OCI-LY7 (cell line): ENCODE measurements at regions not wholly inside any gene's neighbourhood (a gene's known extent, or its start where the extent isn't known, plus 50 kb on each side); places are given as distances from the start of the nearest gene placed in this dataset.

ENCODE experiments used
- BruUV-seq: library from RNA; stranded (reverse); fragments of 400-500 nt; replicated peaks from 2 replicates; lab custom pipeline; 2021; lab: Mats Ljungman, UMichigan
- CTCF ChIA-PET: fragments of 300-600 bp; sonication (Branson Sonifier 250); formaldehyde crosslinking; loops from one replicate; lab custom pipeline; 2022; ENCODE audit warnings: antibody characterized with exemption; ENCODE audit not compliant: unreplicated experiment; lab: Charles Lee
- POLR2A ChIA-PET: fragments of 300-600 bp; sonication (Branson Sonifier 250); formaldehyde crosslinking; loops from one replicate; lab custom pipeline; 2022; ENCODE audit warnings: antibody characterized with exemption; lab: Charles Lee
- DNase-seq: peaks from one replicate; pipeline ENCODE4 v3.0.0-alpha.2; 2015; ENCODE audit warnings: low spot score
- H2AFZ ChIP-seq: fragments of 200-600 bp; sonication (generic), shearing (Covaris generic); 2 replicates; pipeline ENCODE4 v1.6.1; 2014; ENCODE audit warnings: mild to moderate bottlenecking, antibody characterized with exemption, low read length, moderate library complexity
- H3K27ac ChIP-seq: fragments of 200-600 bp; sonication (generic); 2 replicates; pipeline ENCODE4 v1.5.1; 2014; ENCODE audit warnings: mixed run types, low read depth, mild to moderate bottlenecking, moderate library complexity, low read length, inconsistent platforms; ENCODE audit not compliant: poor library complexity, severe bottlenecking
- H3K36me3 ChIP-seq: fragments of 200-600 bp; sonication (generic); 2 replicates; pipeline ENCODE4 v1.6.1; 2014; ENCODE audit warnings: mild to moderate bottlenecking, antibody characterized with exemption, low read length, moderate library complexity, mixed read lengths; ENCODE audit not compliant: insufficient read depth
- H3K4me1 ChIP-seq: fragments of 200-600 bp; sonication (generic); 2 replicates; pipeline ENCODE4 v1.5.1; 2014; ENCODE audit warnings: mild to moderate bottlenecking, low read length; ENCODE audit not compliant: insufficient read depth, poor library complexity, severe bottlenecking
- H3K4me2 ChIP-seq: fragments of 200-600 bp; sonication (generic); 2 replicates; pipeline ENCODE4 v1.6.1; 2014; ENCODE audit warnings: mild to moderate bottlenecking, low read length
- H3K4me3 ChIP-seq: fragments of 200-600 bp; sonication (generic); 2 replicates; pipeline ENCODE4 v1.5.1; 2014; ENCODE audit warnings: mild to moderate bottlenecking, low read depth, low read length; ENCODE audit not compliant: poor library complexity, severe bottlenecking
- H3K79me2 ChIP-seq: fragments of 200-600 bp; sonication (generic); 2 replicates; pipeline ENCODE4 v1.6.1; 2016; ENCODE audit warnings: low read depth, mild to moderate bottlenecking, low read length, moderate library complexity, mixed read lengths; ENCODE audit not compliant: insufficient read depth
- H3K9me2 ChIP-seq: fragments of 200-600 bp; sonication (generic); 2 replicates; pipeline ENCODE4 v1.6.1; 2016; ENCODE audit warnings: mild to moderate bottlenecking, low read length, mixed read lengths; ENCODE audit not compliant: insufficient read depth
- H3K9me3 ChIP-seq: fragments of 200-600 bp; sonication (generic); 2 replicates; pipeline ENCODE4 v1.6.1; 2014; ENCODE audit warnings: mild to moderate bottlenecking, mixed run types, low read length, mixed read lengths
- H4K20me1 ChIP-seq: fragments of 200-600 bp; sonication (generic); 2 replicates; pipeline ENCODE4 v1.6.1; 2014; ENCODE audit warnings: mild to moderate bottlenecking, antibody characterized with exemption, low read length, moderate library complexity, mixed read lengths; ENCODE audit not compliant: insufficient read depth
- CTCF ChIP-seq: fragments of 200-600 bp; sonication (generic); conservative IDR thresholded peaks from 2 replicates; pipeline ENCODE4 v1.5.1; 2014; ENCODE audit warnings: mild to moderate bottlenecking, antibody characterized with exemption, low read length, moderate library complexity, mixed read lengths
- EZH2phosphoT487 ChIP-seq: fragments of 200-600 bp; sonication (generic); IDR thresholded peaks from 2 replicates; pipeline ENCODE4 v1.6.1; 2018; ENCODE audit warnings: low read depth, borderline replicate concordance, mild to moderate bottlenecking, mixed run types, antibody characterized with exemption, low read length, moderate library complexity, mixed read lengths
- intact Hi-C: fragments of 100-400 bp; cut with micrococcal nuclease; formaldehyde crosslinking; loops from one replicate; pipeline ENCODE4 v1.10.0; 2022; ENCODE audit not compliant: unreplicated experiment

DNA sequence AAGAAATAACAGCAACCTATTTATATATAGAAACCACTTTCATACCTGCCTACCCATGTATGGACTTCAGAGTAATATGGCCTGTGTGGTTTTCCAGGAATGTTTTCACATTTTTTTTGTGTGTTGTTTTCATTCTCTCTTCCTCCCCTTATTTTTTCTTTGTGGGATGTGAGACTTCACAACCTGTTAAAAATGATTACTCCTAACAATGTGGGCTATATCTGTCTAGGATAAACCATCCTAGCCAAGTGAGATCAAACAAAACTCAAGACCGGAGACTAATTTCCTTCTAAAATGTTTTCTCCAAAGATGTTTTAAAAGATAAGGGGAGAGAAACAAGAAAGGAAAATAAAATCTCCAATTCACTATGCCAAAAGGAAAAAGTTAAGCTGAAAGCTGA is 106.1 kb upstream of the DIPK2B start:
- POLR2A ChIA-PET = interaction anchor here (0.6 kb wide), 1 partner anchor 637 kb away, joined by 3 read pairs; no protein-coding TSS in a partner anchor
- H2AFZ ChIP-seq = no peak overlapping the region
- no peaks in the 10 kb centered on the region for H3K4me1 ChIP-seq
- H4K20me1 ChIP-seq = no peaks in the 10 kb centered on the region
- no peaks in the 10 kb centered on the region for H3K9me2 ChIP-seq
- no peak overlapping the region for H3K4me2 ChIP-seq
- intact Hi-C loops = no loop called here
- H3K27ac ChIP-seq = no peak overlapping the region
- H3K9me3 ChIP-seq = no peaks in the 10 kb centered on the region
- no peaks in the 10 kb centered on the region for H3K36me3 ChIP-seq
- no peak for DNase-seq
- CTCF ChIA-PET = no interaction called here
- H3K79me2 ChIP-seq = no peaks in the 10 kb centered on the region
- BruUV-seq = no TSS peak
- TF ChIP-seq EZH2phosphoT487 (no peak), CTCF (no peak)
- H3K4me3 ChIP-seq = no peak overlapping the region

DNA sequence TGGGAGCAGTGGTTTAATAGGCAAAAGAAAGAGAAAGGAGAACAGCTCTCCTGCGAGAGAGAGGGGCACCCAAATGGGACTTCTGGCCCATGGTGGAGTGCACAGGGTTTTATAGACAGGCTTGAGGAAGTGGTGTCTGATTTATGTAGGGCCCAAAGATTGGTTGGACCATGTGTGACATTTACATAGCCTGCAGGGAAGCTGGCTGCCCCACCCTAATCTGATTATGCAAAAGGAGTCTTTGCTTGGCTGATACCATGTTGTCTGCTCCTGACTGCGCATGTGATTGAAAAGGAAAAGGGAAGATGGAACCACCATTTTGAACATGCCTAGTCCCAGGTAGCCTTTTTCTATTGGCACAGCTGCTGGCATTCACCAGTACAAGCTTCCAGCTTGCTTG is 100.0 kb upstream of the DIPK2B start:
- no peaks in the 10 kb centered on the region for H3K9me2 ChIP-seq
- no peaks in the 10 kb centered on the region for H3K4me1 ChIP-seq
- intact Hi-C loops = no loop called here
- no peaks in the 10 kb centered on the region for H3K36me3 ChIP-seq
- DNase-seq = no peak
- POLR2A ChIA-PET = no interaction called here
- no peaks in the 10 kb centered on the region for H3K9me3 ChIP-seq
- TF ChIP-seq EZH2phosphoT487 (no peak), CTCF (no peak)
- no peaks in the 10 kb centered on the region for H4K20me1 ChIP-seq
- no peak overlapping the region for H3K4me2 ChIP-seq
- H3K79me2 ChIP-seq = no peaks in the 10 kb centered on the region
- no peak overlapping the region for H2AFZ ChIP-seq
- no peak overlapping the region for H3K27ac ChIP-seq
- no peak overlapping the region for H3K4me3 ChIP-seq
- BruUV-seq = no TSS peak
- CTCF ChIA-PET = no interaction called here

- intact Hi-C loops = no loop called here
- no peaks in the 10 kb centered on the region for H3K36me3 ChIP-seq
- ChIA-PET POLR2A (no interaction called here), CTCF (no interaction called here)
- no peak overlapping the region for H3K4me3 ChIP-seq
- no peaks in the 10 kb centered on the region for H3K9me3 ChIP-seq
- no peak overlapping the region for H2AFZ ChIP-seq
- no TSS peak for BruUV-seq
- no peak overlapping the region for H3K27ac ChIP-seq
- H3K9me2 ChIP-seq = no peaks in the 10 kb centered on the region
- H3K4me1 ChIP-seq = no peaks in the 10 kb centered on the region
- TF ChIP-seq CTCF (no peak), EZH2phosphoT487 (no peak)
- no peaks in the 10 kb centered on the region for H4K20me1 ChIP-seq
- H3K79me2 ChIP-seq = no peaks in the 10 kb centered on the region
- H3K4me2 ChIP-seq = no peak overlapping the region
- no peak for DNase-seq
Measured at GRCh38 chrX:45295259-45295986, 94.7 kb upstream of the DIPK2B start.
